ENCODE measurements at regions not wholly inside any gene's neighbourhood (a gene's known extent, or its start where the extent isn't known, plus 50 kb on each side); places are given as distances from the start of the nearest gene placed in this dataset.

GRCh38 chr4:131595140-131595539 lies 1554.0 kb upstream of the PCDH10 start:
- H3K27ac ChIP-seq (ENCODE audit: control insufficient read depth, insufficient read depth, low read length), result no peak overlapping the region
- H3K79me2 ChIP-seq (ENCODE audit: control insufficient read depth, insufficient read depth, low read length), result no peaks in the 10 kb centered on the region
- H3K36me3 ChIP-seq (ENCODE audit: control insufficient read depth in 2 of 2, extremely low read depth in 1 of 2, insufficient read depth in 2 of 2, low read length in 2 of 2), result no peaks in the 10 kb centered on the region
- no peak overlapping the region for H3K4me2 ChIP-seq (ENCODE audit: control insufficient read depth, extremely low read depth, insufficient read depth, low read depth, low read length)
- no peaks in the 10 kb centered on the region for H3K9me1 ChIP-seq (ENCODE audit: control insufficient read depth, extremely low read depth, insufficient read depth, low read length)
- FAIRE-seq, result no peak
- dilution Hi-C loops (cut with MboI; ENCODE audit: extremely low pct_ligation_motif_present, low sequenced_read_pairs), result no loop called here
- H3K9ac ChIP-seq (ENCODE audit: control insufficient read depth, extremely low read depth, insufficient read depth, low read length), result no peak overlapping the region
- no peaks in the 10 kb centered on the region for H4K20me1 ChIP-seq (ENCODE audit: control insufficient read depth, extremely low read depth, insufficient read depth, low read length)
- H3K4me1 ChIP-seq (ENCODE audit: control insufficient read depth, extremely low read depth, insufficient read depth, low read length), result no peaks in the 10 kb centered on the region
- H3K9me3 ChIP-seq (ENCODE audit: control insufficient read depth, low read depth, low read length), result no peaks in the 10 kb centered on the region
- no peak for TF ChIP-seq CTCF (optimal IDR thresholded peaks at IDR 0.05 in 1 of 3, IDR thresholded peaks at IDR 0.05 in 1 of 3, conservative IDR thresholded peaks at IDR 0.05 in 1 of 3; ENCODE audit: extremely low read depth in 1 of 3, insufficient read depth in 2 of 3, low read length in 3 of 3)
- TF ChIP-seq EZH2 (IDR thresholded peaks at IDR 0.05; ENCODE audit: low read length), result no peak
- DNase-seq (ENCODE audit: low read depth, low spot score), result no peak
- no peak overlapping the region for H3K4me3 ChIP-seq (ENCODE audit: control insufficient read depth in 2 of 3, extremely low read depth in 1 of 3, insufficient read depth in 2 of 3, low read depth in 1 of 3, low read length in 3 of 3)
- H3K27me3 ChIP-seq (ENCODE audit: control insufficient read depth, extremely low read depth, insufficient read depth, low read length), result no peaks in the 10 kb centered on the region
- H2AFZ ChIP-seq (ENCODE audit: control insufficient read depth, low read length), result no peak overlapping the region

- H4K20me1 ChIP-seq (ENCODE audit: control insufficient read depth, extremely low read depth, insufficient read depth, low read length), result no peaks in the 10 kb centered on the region
- dilution Hi-C loops (cut with MboI; ENCODE audit: extremely low pct_ligation_motif_present, low sequenced_read_pairs), result no loop called here
- no peak overlapping the region for H3K4me3 ChIP-seq (ENCODE audit: control insufficient read depth in 2 of 3, extremely low read depth in 1 of 3, insufficient read depth in 2 of 3, low read depth in 1 of 3, low read length in 3 of 3)
- FAIRE-seq (peak; percentile 46), DNase-seq (ENCODE audit: low read depth, low spot score) (peak; percentile 15)
- no peaks in the 10 kb centered on the region for H3K79me2 ChIP-seq (ENCODE audit: control insufficient read depth, insufficient read depth, low read length)
- no peaks in the 10 kb centered on the region for H3K27me3 ChIP-seq (ENCODE audit: control insufficient read depth, extremely low read depth, insufficient read depth, low read length)
- no peaks in the 10 kb centered on the region for H3K36me3 ChIP-seq (ENCODE audit: control insufficient read depth in 2 of 2, extremely low read depth in 1 of 2, insufficient read depth in 2 of 2, low read length in 2 of 2)
- peak overlapping the region; percentile 6 for H3K9ac ChIP-seq (ENCODE audit: control insufficient read depth, extremely low read depth, insufficient read depth, low read length)
- H3K27ac ChIP-seq (ENCODE audit: control insufficient read depth, insufficient read depth, low read length), result peak overlapping the region; percentile 29
- peak overlapping the region; percentile 35 for H3K4me2 ChIP-seq (ENCODE audit: control insufficient read depth, extremely low read depth, insufficient read depth, low read depth, low read length)
- H3K4me1 ChIP-seq (ENCODE audit: control insufficient read depth, extremely low read depth, insufficient read depth, low read length), result peaks cover 7% of the 10 kb centered on the region
- TF ChIP-seq CTCF (optimal IDR thresholded peaks at IDR 0.05 in 1 of 3, IDR thresholded peaks at IDR 0.05 in 1 of 3, conservative IDR thresholded peaks at IDR 0.05 in 1 of 3; ENCODE audit: extremely low read depth in 1 of 3, insufficient read depth in 2 of 3, low read length in 3 of 3) (no peak), EZH2 (IDR thresholded peaks at IDR 0.05; ENCODE audit: low read length) (no peak)
- H2AFZ ChIP-seq (ENCODE audit: control insufficient read depth, low read length), result peak overlapping the region; percentile 45
- no peaks in the 10 kb centered on the region for H3K9me1 ChIP-seq (ENCODE audit: control insufficient read depth, extremely low read depth, insufficient read depth, low read length)
- H3K9me3 ChIP-seq (ENCODE audit: control insufficient read depth, low read depth, low read length), result no peaks in the 10 kb centered on the region
Measured at GRCh38 chr4:131603705-131604104, 1545.4 kb upstream of the PCDH10 start.
